HG02623 (cell line): ENCODE measurements at regions not wholly inside any gene's neighbourhood (a gene's known extent, or its start where the extent isn't known, plus 50 kb on each side); places are given as distances from the start of the nearest gene placed in this dataset.

Experiments used
- ATAC-seq: cut with Tn5 transposase; IDR thresholded peaks from one replicate; pipeline ENCODE4 v1.9.1; 2021; ENCODE audit warnings: moderate library complexity; ENCODE audit not compliant: unreplicated experiment

GRCh38 chr7:132733860-132734259 is 157.6 kb upstream of the PLXNA4 start:
- no peak for ATAC-seq

- ATAC-seq, result no peak
Measured at GRCh38 chr7:132732321-132732865, 156.1 kb upstream of the PLXNA4 start.

- ATAC-seq, result no peak
Measured at GRCh38 chr7:132730105-132730504, 153.8 kb upstream of the PLXNA4 start.

GRCh38 chr7:132723506-132724081 is 147.3 kb upstream of the PLXNA4 start:
- ATAC-seq, result no peak

GRCh38 chr7:132720835-132721234 is 144.6 kb upstream of the PLXNA4 start:
- ATAC-seq, result no peak

GRCh38 chr7:132713893-132714292 is 137.6 kb upstream of the PLXNA4 start:
- ATAC-seq, result no peak

GRCh38 chr7:132709971-132710567 is 133.8 kb upstream of the PLXNA4 start:
- no peak for ATAC-seq

GRCh38 chr7:132708470-132708869 is 132.2 kb upstream of the PLXNA4 start:
- ATAC-seq, result no peak

GRCh38 chr7:132705146-132705545 is 128.9 kb upstream of the PLXNA4 start:
- ATAC-seq, result no peak

GRCh38 chr7:132703742-132704141 is 127.5 kb upstream of the PLXNA4 start:
- ATAC-seq, result no peak

GRCh38 chr7:132697003-132697402 is 120.7 kb upstream of the PLXNA4 start:
- ATAC-seq, result no peak

GRCh38 chr7:132696332-132696731 is 120.1 kb upstream of the PLXNA4 start:
- ATAC-seq, result no peak

- ATAC-seq, result no peak
Measured at GRCh38 chr7:132691201-132691600, 114.9 kb upstream of the PLXNA4 start.

- no peak for ATAC-seq
Measured at GRCh38 chr7:132690174-132690573, 113.9 kb upstream of the PLXNA4 start.

GRCh38 chr7:132687981-132688383 is 111.7 kb upstream of the PLXNA4 start:
- no peak for ATAC-seq

GRCh38 chr7:132687016-132687415 is 110.7 kb upstream of the PLXNA4 start:
- ATAC-seq, result no peak

- no peak for ATAC-seq
Measured at GRCh38 chr7:132685277-132685676, 109.0 kb upstream of the PLXNA4 start.

GRCh38 chr7:132683896-132684690 is 107.8 kb upstream of the PLXNA4 start:
- ATAC-seq, result no peak

GRCh38 chr7:132681951-132682350 is 105.7 kb upstream of the PLXNA4 start:
- no peak for ATAC-seq

- no peak for ATAC-seq
Measured at GRCh38 chr7:132680590-132680989, 104.3 kb upstream of the PLXNA4 start.

GRCh38 chr7:132678656-132679055 is 102.4 kb upstream of the PLXNA4 start:
- ATAC-seq, result no peak

- no peak for ATAC-seq
Measured at GRCh38 chr7:132677918-132678317, 101.6 kb upstream of the PLXNA4 start.
